ENCODE measurements at regions not wholly inside any gene's neighbourhood (a gene's known extent, or its start where the extent isn't known, plus 50 kb on each side); places are given as distances from the start of the nearest gene placed in this dataset.

- Mint-ChIP-seq H3K9me3 (peaks cover 5% of the 10 kb centered on the region), H3K36me3 (no peaks in the 10 kb centered on the region), H3K4me1 (ENCODE audit: unreplicated experiment) (no peaks in the 10 kb centered on the region), H3K27ac (no peak overlapping the region), H3K27me3 (peaks cover 12% of the 10 kb centered on the region), H3K4me3 (no peak overlapping the region)
- TF ChIP-seq, protein P1, sequence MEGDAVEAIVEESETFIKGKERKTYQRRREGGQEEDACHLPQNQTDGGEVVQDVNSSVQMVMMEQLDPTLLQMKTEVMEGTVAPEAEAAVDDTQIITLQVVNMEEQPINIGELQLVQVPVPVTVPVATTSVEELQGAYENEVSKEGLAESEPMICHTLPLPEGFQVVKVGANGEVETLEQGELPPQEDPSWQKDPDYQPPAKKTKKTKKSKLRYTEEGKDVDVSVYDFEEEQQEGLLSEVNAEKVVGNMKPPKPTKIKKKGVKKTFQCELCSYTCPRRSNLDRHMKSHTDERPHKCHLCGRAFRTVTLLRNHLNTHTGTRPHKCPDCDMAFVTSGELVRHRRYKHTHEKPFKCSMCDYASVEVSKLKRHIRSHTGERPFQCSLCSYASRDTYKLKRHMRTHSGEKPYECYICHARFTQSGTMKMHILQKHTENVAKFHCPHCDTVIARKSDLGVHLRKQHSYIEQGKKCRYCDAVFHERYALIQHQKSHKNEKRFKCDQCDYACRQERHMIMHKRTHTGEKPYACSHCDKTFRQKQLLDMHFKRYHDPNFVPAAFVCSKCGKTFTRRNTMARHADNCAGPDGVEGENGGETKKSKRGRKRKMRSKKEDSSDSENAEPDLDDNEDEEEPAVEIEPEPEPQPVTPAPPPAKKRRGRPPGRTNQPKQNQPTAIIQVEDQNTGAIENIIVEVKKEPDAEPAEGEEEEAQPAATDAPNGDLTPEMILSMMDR (conservative IDR thresholded peaks at IDR 0.05), result no peak
- no peak for DNase-seq (ENCODE audit: extremely low spot score, unreplicated experiment)
These were observed 51.8 kb upstream of the MED9 start for GRCh38 chr17:17425005-17425404.

DNA sequence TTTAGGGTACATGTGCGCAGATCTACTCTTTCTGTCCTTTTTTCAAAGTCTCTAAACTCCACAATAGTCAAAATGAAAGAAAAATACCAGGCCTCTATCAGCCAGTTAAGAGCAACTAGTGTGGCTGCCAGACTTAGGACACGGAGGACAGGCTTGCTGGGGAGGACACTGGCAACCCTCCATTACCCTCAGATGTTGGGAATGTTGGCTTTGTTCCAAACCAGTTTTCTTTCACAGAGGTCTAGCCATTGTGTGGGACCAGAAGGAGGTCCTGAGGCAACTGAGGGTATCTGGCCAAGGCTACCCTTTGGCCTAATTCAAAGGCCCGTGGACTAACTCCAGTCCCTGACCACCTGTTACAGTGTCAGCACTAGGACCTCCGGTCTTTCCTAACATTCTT lies 51.2 kb upstream of the MED9 start:
- H3K4me3 Mint-ChIP-seq, result no peak overlapping the region
- no peak for DNase-seq (ENCODE audit: extremely low spot score, unreplicated experiment)
- H3K27ac Mint-ChIP-seq, result no peak overlapping the region
- peaks cover 12% of the 10 kb centered on the region for H3K27me3 Mint-ChIP-seq
- TF ChIP-seq, protein P1 (conservative IDR thresholded peaks at IDR 0.05), result no peak
- H3K36me3 Mint-ChIP-seq, result no peaks in the 10 kb centered on the region
- no peaks in the 10 kb centered on the region for H3K4me1 Mint-ChIP-seq (ENCODE audit: unreplicated experiment)
- peaks cover 5% of the 10 kb centered on the region for H3K9me3 Mint-ChIP-seq

- TF ChIP-seq, protein P1 (conservative IDR thresholded peaks at IDR 0.05), result no peak
- no peak overlapping the region for H3K4me3 Mint-ChIP-seq
- no peaks in the 10 kb centered on the region for H3K36me3 Mint-ChIP-seq
- H3K27me3 Mint-ChIP-seq, result peaks cover 12% of the 10 kb centered on the region
- no peaks in the 10 kb centered on the region for H3K4me1 Mint-ChIP-seq (ENCODE audit: unreplicated experiment)
- H3K9me3 Mint-ChIP-seq, result peaks cover 5% of the 10 kb centered on the region
- no peak for DNase-seq (ENCODE audit: extremely low spot score, unreplicated experiment)
- H3K27ac Mint-ChIP-seq, result no peak overlapping the region
These were observed 50.6 kb upstream of the MED9 start for GRCh38 chr17:17426184-17426583.
